ENCODE measurements at regions not wholly inside any gene's neighbourhood (a gene's known extent, or its start where the extent isn't known, plus 50 kb on each side); places are given as distances from the start of the nearest gene placed in this dataset.

- Histone ChIP-seq H3K27ac (replicated peaks; ENCODE audit: low read length) (no peak overlapping the region), H3K9me3 (replicated peaks in 1 of 2; ENCODE audit: control insufficient read depth in 2 of 2, insufficient read depth in 1 of 2, low read depth in 1 of 2, low read length in 2 of 2) (no peaks in the 10 kb centered on the region), H3K4me2 (ENCODE audit: insufficient read depth, low read length, poor library complexity, severe bottlenecking) (no peak overlapping the region), H3K36me3 (replicated peaks in 1 of 2; ENCODE audit: control insufficient read depth in 2 of 2, insufficient read depth in 2 of 2, low read length in 2 of 2) (peaks cover 0 to 5% of the 10 kb centered on the region in 2 donors), H4K8ac (ENCODE audit: low read depth, low read length) (no peak overlapping the region), H2AK5ac (ENCODE audit: low read depth, low read length) (no peak overlapping the region), H3K4me3 (ENCODE audit: low read length in 2 of 2) (no peak overlapping the region), H3K14ac (ENCODE audit: low read length) (no peak overlapping the region), H3K18ac (ENCODE audit: low read length) (no peak overlapping the region), H4K91ac (ENCODE audit: low read depth, low read length, poor library complexity) (no peak overlapping the region), H2BK5ac (ENCODE audit: low read length) (no peak overlapping the region), H3K9ac (ENCODE audit: low read depth, low read length, poor library complexity) (no peak overlapping the region), H3K27me3 (ENCODE audit: control insufficient read depth in 3 of 3, insufficient read depth in 3 of 3, low read depth in 1 of 3, low read length in 3 of 3) (no peaks in the 10 kb centered on the region), H2AFZ (ENCODE audit: low read length) (no peak overlapping the region), H3K4me1 (ENCODE audit: control insufficient read depth in 2 of 2, insufficient read depth in 1 of 2, low read depth in 1 of 2, low read length in 2 of 2) (peaks cover 0 to 2% of the 10 kb centered on the region in 2 donors), H2BK15ac (ENCODE audit: low read length) (no peak overlapping the region), H3K79me1 (ENCODE audit: low read depth, low read length) (no peaks in the 10 kb centered on the region), H2BK120ac (ENCODE audit: low read depth, low read length) (no peak overlapping the region), H2BK12ac (ENCODE audit: low read length) (no peak overlapping the region), H3K4ac (ENCODE audit: low read length) (no peak overlapping the region), H3K23ac (ENCODE audit: low read depth, low read length, poor library complexity) (no peak overlapping the region)
- WGBS, 2 donors (ENCODE audit: extremely low coverage in 2 of 2, insufficient read length in 2 of 2, insufficient replicate concordance in 1 of 2), result no CpG with 5 or more reads among the region's 2 CpGs
- DNase-seq (ENCODE audit: low spot score), result no peak
Observed at GRCh38 chr3:124629497-124629896, 100.8 kb upstream of the UMPS start.

- H3K4me1 ChIP-seq (ENCODE audit: control insufficient read depth in 2 of 2, insufficient read depth in 1 of 2, low read depth in 1 of 2, low read length in 2 of 2), result peaks cover 0 to 2% of the 10 kb centered on the region in 2 donors
- H2AFZ ChIP-seq (ENCODE audit: low read length), result no peak overlapping the region
- no peaks in the 10 kb centered on the region for H3K79me1 ChIP-seq (ENCODE audit: low read depth, low read length)
- no peak overlapping the region for H4K8ac ChIP-seq (ENCODE audit: low read depth, low read length)
- no peak for DNase-seq (ENCODE audit: low spot score)
- WGBS, 2 donors (ENCODE audit: extremely low coverage in 2 of 2, insufficient read length in 2 of 2, insufficient replicate concordance in 1 of 2), result no CpG with 5 or more reads among the region's 5 CpGs
- H2BK12ac ChIP-seq (ENCODE audit: low read length), result no peak overlapping the region
- H3K27me3 ChIP-seq (ENCODE audit: control insufficient read depth in 3 of 3, insufficient read depth in 3 of 3, low read depth in 1 of 3, low read length in 3 of 3), result no peaks in the 10 kb centered on the region
- H3K27ac ChIP-seq (replicated peaks; ENCODE audit: low read length), result no peak overlapping the region
- no peak overlapping the region for H3K18ac ChIP-seq (ENCODE audit: low read length)
- no peak overlapping the region for H2AK5ac ChIP-seq (ENCODE audit: low read depth, low read length)
- no peak overlapping the region for H2BK120ac ChIP-seq (ENCODE audit: low read depth, low read length)
- no peak overlapping the region for H3K9ac ChIP-seq (ENCODE audit: low read depth, low read length, poor library complexity)
- H2BK5ac ChIP-seq (ENCODE audit: low read length), result no peak overlapping the region
- no peak overlapping the region for H3K4ac ChIP-seq (ENCODE audit: low read length)
- H3K23ac ChIP-seq (ENCODE audit: low read depth, low read length, poor library complexity), result no peak overlapping the region
- peaks cover 0 to 5% of the 10 kb centered on the region in 2 donors for H3K36me3 ChIP-seq (replicated peaks in 1 of 2; ENCODE audit: control insufficient read depth in 2 of 2, insufficient read depth in 2 of 2, low read length in 2 of 2)
- H3K14ac ChIP-seq (ENCODE audit: low read length), result no peak overlapping the region
- no peaks in the 10 kb centered on the region for H3K9me3 ChIP-seq (replicated peaks in 1 of 2; ENCODE audit: control insufficient read depth in 2 of 2, insufficient read depth in 1 of 2, low read depth in 1 of 2, low read length in 2 of 2)
- H2BK15ac ChIP-seq (ENCODE audit: low read length), result no peak overlapping the region
- H3K4me3 ChIP-seq (ENCODE audit: low read length in 2 of 2), result no peak overlapping the region
- no peak overlapping the region for H4K91ac ChIP-seq (ENCODE audit: low read depth, low read length, poor library complexity)
- no peak overlapping the region for H3K4me2 ChIP-seq (ENCODE audit: insufficient read depth, low read length, poor library complexity, severe bottlenecking)
Observed at GRCh38 chr3:124630960-124631359, 99.3 kb upstream of the UMPS start.

- no CpG with 5 or more reads among the region's 5 CpGs for WGBS, 2 donors (ENCODE audit: extremely low coverage in 2 of 2, insufficient read length in 2 of 2, insufficient replicate concordance in 1 of 2)
- Histone ChIP-seq H3K14ac (ENCODE audit: low read length) (no peak overlapping the region), H3K23ac (ENCODE audit: low read depth, low read length, poor library complexity) (no peak overlapping the region), H2AFZ (ENCODE audit: low read length) (no peak overlapping the region), H2BK120ac (ENCODE audit: low read depth, low read length) (no peak overlapping the region), H2AK5ac (ENCODE audit: low read depth, low read length) (no peak overlapping the region), H4K8ac (ENCODE audit: low read depth, low read length) (no peak overlapping the region), H3K4ac (ENCODE audit: low read length) (no peak overlapping the region), H3K4me1 (ENCODE audit: control insufficient read depth in 2 of 2, insufficient read depth in 1 of 2, low read depth in 1 of 2, low read length in 2 of 2) (peaks cover 0 to 2% of the 10 kb centered on the region in 2 donors), H3K4me3 (ENCODE audit: low read length in 2 of 2) (no peak overlapping the region), H4K91ac (ENCODE audit: low read depth, low read length, poor library complexity) (no peak overlapping the region), H3K27ac (replicated peaks; ENCODE audit: low read length) (no peak overlapping the region), H2BK15ac (ENCODE audit: low read length) (no peak overlapping the region), H3K18ac (ENCODE audit: low read length) (no peak overlapping the region), H3K9me3 (replicated peaks in 1 of 2; ENCODE audit: control insufficient read depth in 2 of 2, insufficient read depth in 1 of 2, low read depth in 1 of 2, low read length in 2 of 2) (no peaks in the 10 kb centered on the region), H3K79me1 (ENCODE audit: low read depth, low read length) (no peaks in the 10 kb centered on the region), H3K4me2 (ENCODE audit: insufficient read depth, low read length, poor library complexity, severe bottlenecking) (no peak overlapping the region), H3K9ac (ENCODE audit: low read depth, low read length, poor library complexity) (no peak overlapping the region), H2BK12ac (ENCODE audit: low read length) (no peak overlapping the region), H3K36me3 (replicated peaks in 1 of 2; ENCODE audit: control insufficient read depth in 2 of 2, insufficient read depth in 2 of 2, low read length in 2 of 2) (peaks cover 0 to 5% of the 10 kb centered on the region in 2 donors), H2BK5ac (ENCODE audit: low read length) (no peak overlapping the region), H3K27me3 (ENCODE audit: control insufficient read depth in 3 of 3, insufficient read depth in 3 of 3, low read depth in 1 of 3, low read length in 3 of 3) (no peaks in the 10 kb centered on the region)
- DNase-seq (ENCODE audit: low spot score), result no peak
Observed at GRCh38 chr3:124631727-124632126, 98.5 kb upstream of the UMPS start.

- Histone ChIP-seq H2BK5ac (ENCODE audit: low read length) (no peak overlapping the region), H4K8ac (ENCODE audit: low read depth, low read length) (no peak overlapping the region), H2BK120ac (ENCODE audit: low read depth, low read length) (no peak overlapping the region), H3K18ac (ENCODE audit: low read length) (no peak overlapping the region), H2BK15ac (ENCODE audit: low read length) (no peak overlapping the region), H3K79me1 (ENCODE audit: low read depth, low read length) (no peaks in the 10 kb centered on the region), H3K9ac (ENCODE audit: low read depth, low read length, poor library complexity) (no peak overlapping the region), H3K9me3 (replicated peaks in 1 of 2; ENCODE audit: control insufficient read depth in 2 of 2, insufficient read depth in 1 of 2, low read depth in 1 of 2, low read length in 2 of 2) (no peaks in the 10 kb centered on the region), H2AK5ac (ENCODE audit: low read depth, low read length) (no peak overlapping the region), H3K4me2 (ENCODE audit: insufficient read depth, low read length, poor library complexity, severe bottlenecking) (no peak overlapping the region), H2AFZ (ENCODE audit: low read length) (no peak overlapping the region), H3K36me3 (replicated peaks in 1 of 2; ENCODE audit: control insufficient read depth in 2 of 2, insufficient read depth in 2 of 2, low read length in 2 of 2) (peaks cover 0 to 5% of the 10 kb centered on the region in 2 donors), H3K4me3 (ENCODE audit: low read length in 2 of 2) (no peak overlapping the region), H3K4me1 (ENCODE audit: control insufficient read depth in 2 of 2, insufficient read depth in 1 of 2, low read depth in 1 of 2, low read length in 2 of 2) (peaks cover 0 to 2% of the 10 kb centered on the region in 2 donors), H2BK12ac (ENCODE audit: low read length) (no peak overlapping the region), H3K27ac (replicated peaks; ENCODE audit: low read length) (no peak overlapping the region), H4K91ac (ENCODE audit: low read depth, low read length, poor library complexity) (no peak overlapping the region), H3K23ac (ENCODE audit: low read depth, low read length, poor library complexity) (no peak overlapping the region), H3K27me3 (ENCODE audit: control insufficient read depth in 3 of 3, insufficient read depth in 3 of 3, low read depth in 1 of 3, low read length in 3 of 3) (no peaks in the 10 kb centered on the region), H3K4ac (ENCODE audit: low read length) (no peak overlapping the region), H3K14ac (ENCODE audit: low read length) (no peak overlapping the region)
- DNase-seq (ENCODE audit: low spot score), result no peak
- no CpG with 5 or more reads among the region's 7 CpGs for WGBS, 2 donors (ENCODE audit: extremely low coverage in 2 of 2, insufficient read length in 2 of 2, insufficient replicate concordance in 1 of 2)
Observed at GRCh38 chr3:124632566-124633140, 97.6 kb upstream of the UMPS start.

Data from neuronal stem cell (in vitro differentiated cells).